GM19193 (cell line): ENCODE measurements at regions not wholly inside any gene's neighbourhood (a gene's known extent, or its start where the extent isn't known, plus 50 kb on each side); places are given as distances from the start of the nearest gene placed in this dataset.

Experiments
- POLR2A ChIP-seq: IDR thresholded peaks from 4 replicates; pipeline ENCODE4 v1.6.1; 2011; ENCODE audit not compliant: insufficient read depth, insufficient read length; ENCODE audit errors: extremely low read depth

GRCh38 chr13:50241479-50241878 is 226.2 kb downstream of the KCNRG start:
- no peak for TF ChIP-seq POLR2A

GRCh38 chr13:50243931-50244330 is 228.7 kb downstream of the KCNRG start:
- TF ChIP-seq POLR2A: no peak

DNA sequence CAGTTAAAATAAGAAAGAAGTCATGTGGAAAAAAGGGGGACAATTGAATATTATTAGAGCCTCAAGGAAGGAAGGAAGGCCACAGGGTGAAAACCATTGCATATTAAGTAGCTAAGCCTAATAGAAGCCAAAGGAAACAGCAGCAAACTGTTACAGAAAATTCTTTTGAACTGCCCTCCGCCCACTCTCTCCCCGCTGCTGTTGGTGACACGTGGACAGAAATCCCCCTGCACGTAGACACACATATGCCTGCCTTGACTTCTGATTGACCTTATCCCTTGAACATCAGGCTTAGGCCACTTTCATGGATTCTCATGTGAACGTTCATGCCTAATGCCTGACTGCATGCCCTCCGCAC is 229.1 kb downstream of the KCNRG start:
- no peak for TF ChIP-seq POLR2A

GRCh38 chr13:50244713-50245574 is 229.7 kb downstream of the KCNRG start:
- no peak for TF ChIP-seq POLR2A

GRCh38 chr13:50247223-50247622 is 232.0 kb downstream of the KCNRG start:
- no peak for TF ChIP-seq POLR2A

DNA sequence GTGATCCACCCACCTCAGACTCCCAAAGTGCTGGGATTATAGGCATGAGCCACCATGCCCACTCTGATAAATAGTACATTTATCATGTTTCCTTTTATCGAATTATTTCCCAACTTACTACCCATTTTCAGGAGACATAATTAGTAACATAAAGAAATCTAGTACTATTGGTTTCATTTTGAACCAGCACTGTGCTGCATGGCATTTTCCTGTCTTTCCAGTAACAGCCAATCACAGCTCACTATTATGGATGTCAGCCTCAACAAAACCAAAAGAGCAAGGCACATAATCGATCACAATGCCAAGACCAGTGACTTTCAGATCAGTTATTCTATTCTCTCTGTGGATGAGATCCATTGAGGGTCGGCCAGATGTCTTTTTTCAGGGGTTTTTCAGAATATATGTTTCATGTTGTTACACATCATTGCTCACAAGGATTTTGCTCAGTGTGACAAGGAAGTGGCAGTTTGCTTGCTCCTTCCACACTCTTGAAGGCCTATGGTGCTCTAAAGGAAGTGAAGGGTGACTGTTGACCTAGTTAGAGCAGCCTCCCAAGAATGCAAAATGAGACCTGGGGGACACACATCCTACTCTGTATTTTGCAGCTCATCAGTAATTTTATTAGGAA is 233.4 kb downstream of the KCNRG start:
- TF ChIP-seq POLR2A: no peak

DNA sequence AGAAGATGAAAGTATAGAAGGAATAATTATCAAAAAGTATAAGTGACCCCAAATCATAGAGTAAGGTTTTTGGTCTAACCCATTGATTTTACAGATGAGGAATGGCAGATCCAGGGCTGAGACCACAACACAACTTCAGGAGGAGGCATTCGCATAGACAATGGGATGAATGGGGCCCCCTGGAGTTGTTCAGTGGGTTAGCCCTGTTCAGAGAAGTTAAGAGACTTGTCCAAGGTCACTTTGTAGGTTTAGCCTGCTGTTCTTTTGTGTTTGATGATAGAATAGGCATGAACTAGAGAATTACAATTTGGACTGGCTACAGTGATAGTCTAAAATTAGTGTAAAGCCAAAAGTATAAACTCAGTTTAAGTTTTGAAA is 233.9 kb downstream of the KCNRG start:
- TF ChIP-seq POLR2A: no peak

DNA sequence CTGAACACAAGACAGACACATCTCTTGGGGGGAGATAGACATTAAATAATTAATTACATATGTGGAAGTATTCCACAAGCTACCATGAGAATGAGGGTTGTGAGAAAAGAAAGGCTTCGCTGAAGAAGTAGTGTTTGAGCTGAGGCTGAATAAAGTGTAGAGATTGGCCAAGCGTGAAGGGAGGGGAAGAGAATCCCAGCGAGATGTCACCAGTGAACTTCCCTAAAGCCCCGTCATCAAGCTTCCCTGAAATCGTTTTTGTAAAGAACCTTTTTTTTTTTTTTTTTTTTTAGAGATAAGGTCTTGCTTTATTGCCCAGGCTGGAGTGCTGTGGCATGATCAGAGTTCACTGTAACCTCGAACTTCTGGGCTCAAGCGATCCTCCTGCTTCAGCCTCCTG is 235.2 kb downstream of the KCNRG start:
- no peak for TF ChIP-seq POLR2A

DNA sequence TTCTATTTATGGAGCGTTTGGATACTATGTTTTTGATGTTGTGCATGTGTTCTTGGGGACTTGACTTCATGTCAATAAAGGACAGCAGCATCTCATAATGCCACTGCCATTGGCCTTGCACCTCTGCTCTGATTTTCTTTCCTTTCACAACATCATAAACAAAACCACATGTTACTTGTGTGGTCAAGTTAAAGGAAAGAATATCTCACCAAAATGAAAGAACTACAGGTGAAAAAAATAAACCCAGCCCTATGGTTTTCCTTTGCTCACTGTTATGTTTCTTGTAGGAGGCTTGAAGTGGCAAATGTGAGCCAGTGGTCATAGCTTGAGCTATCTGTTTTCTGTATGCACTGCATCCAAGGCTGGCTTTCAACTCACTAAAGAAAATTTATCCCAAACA is 240.4 kb downstream of the KCNRG start:
- no peak for TF ChIP-seq POLR2A

- no peak for TF ChIP-seq POLR2A
Observed at GRCh38 chr13:50257646-50258045, 242.4 kb downstream of the KCNRG start.

DNA sequence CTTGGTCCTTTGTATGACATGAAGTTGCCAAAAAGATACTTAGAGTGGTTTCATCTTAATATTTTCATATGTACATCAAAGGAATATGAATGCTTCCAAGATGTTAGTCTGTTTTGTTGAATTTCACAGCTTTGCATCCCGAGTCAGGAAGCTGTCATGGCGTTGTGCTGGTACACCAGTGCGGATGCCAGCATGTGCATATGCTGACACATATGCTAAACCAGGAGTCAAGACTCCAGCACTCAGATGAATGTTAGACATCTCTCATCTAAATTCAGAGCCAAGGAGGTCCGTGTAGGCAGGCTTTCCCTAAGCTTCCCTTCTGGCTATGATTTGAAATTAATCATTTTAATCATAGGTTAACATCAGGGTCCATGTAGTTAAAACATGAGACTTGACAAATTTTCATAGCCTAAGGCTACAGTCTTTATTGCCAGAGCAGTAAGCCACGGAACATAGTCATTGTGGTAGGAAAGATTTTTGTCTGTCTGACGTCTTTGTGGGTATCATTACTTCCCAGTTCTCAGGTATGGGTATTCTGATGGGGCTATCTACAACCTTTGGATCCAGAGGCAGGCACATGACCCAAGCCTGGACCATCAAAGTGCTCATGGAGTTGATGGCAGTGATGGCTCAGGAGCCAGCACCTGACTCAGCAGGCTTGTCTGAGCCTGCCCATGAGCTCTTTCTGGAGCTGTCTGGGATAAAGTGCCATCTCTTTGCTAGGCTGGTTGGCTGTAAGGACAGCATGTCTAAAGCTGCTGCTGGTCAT is 246.1 kb downstream of the KCNRG start:
- TF ChIP-seq POLR2A: no peak

DNA sequence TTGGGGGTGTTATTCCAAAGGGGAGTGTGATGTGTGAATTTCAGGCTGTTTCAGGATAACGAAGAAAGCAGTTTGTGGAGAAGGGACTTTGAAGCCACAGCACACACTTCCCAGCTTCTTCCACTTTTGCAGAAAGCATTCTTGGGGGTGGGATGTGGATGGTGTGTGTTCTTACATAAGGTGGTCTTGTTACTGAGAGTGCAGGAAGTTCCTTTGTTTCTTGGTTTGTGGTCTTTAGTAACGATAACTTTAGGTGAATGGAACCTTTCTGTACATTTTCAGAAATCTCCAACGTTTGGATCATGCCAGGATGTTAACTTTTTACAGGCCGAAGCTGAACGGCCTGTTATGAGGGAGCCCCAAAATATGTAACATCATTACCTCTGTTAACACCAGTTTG is 251.8 kb downstream of the KCNRG start:
- TF ChIP-seq POLR2A: no peak

DNA sequence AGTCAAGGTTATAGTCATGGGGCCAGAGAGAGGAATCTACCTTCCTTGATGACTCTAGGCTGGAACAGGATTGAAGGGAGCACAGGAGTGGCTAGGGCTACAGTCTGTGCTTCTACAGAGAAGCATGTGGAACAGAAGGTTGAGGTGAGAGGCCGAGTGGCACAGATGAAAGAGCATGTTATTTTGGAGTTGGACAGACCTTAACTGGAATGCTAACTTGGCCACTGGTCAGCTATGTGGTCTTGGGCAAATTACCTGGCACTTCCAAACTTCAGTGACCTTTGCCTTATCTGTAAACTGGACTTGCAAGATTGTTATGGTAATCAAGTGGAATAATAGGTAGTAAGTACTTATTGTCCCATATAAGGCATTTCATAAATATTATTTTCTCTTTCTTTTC is 252.7 kb downstream of the KCNRG start:
- TF ChIP-seq POLR2A: no peak

- no peak for TF ChIP-seq POLR2A
Observed at GRCh38 chr13:50268500-50268899, 253.3 kb downstream of the KCNRG start.

- TF ChIP-seq POLR2A: no peak
Observed at GRCh38 chr13:50274181-50274580, 258.9 kb downstream of the KCNRG start.
